Ascending aorta (tissue), 2 donors: ENCODE measurements at regions not wholly inside any gene's neighbourhood (a gene's known extent, or its start where the extent isn't known, plus 50 kb on each side); places are given as distances from the start of the nearest gene placed in this dataset.

Experiments used
- DNase-seq, 2 donors: peaks; one replicate each; pipeline ENCODE4 v3.0.0-alpha.2; 2019; ENCODE audit warnings: low spot score in 2 of 2
- H3K27ac ChIP-seq, 2 donors: fragments of 200-600 bp; sonication (generic); one replicate each; pipeline ENCODE4 v1.5.1; 2016 to 2017; ENCODE audit warnings: mild to moderate bottlenecking in 1 of 2
- H3K27me3 ChIP-seq: fragments of 200-600 bp; sonication (generic); one replicate; pipeline ENCODE4 v1.5.1; 2017
- H3K36me3 ChIP-seq, 2 donors: fragments of 200-600 bp; sonication (generic); one replicate each; pipeline ENCODE4 v1.5.1; 2016
- H3K4me1 ChIP-seq, 2 donors: fragments of 200-600 bp; sonication (generic); one replicate each; pipeline ENCODE4 v1.5.1; 2016 to 2017; ENCODE audit warnings: mild to moderate bottlenecking in 1 of 2
- H3K4me3 ChIP-seq, 2 donors: fragments of 200-600 bp; sonication (generic); one replicate each; pipeline ENCODE4 v1.5.1; 2016 to 2017; ENCODE audit warnings: mild to moderate bottlenecking in 1 of 2
- H3K9me3 ChIP-seq, 2 donors: fragments of 200-600 bp; sonication (generic); one replicate each; pipeline ENCODE4 v1.5.1; 2016
- CTCF ChIP-seq, 3 experiments: fragments of 200-600 bp in 2 of 3; fragments of 450-650 bp in 1 of 3; sonication (generic) in 2 of 3; IDR thresholded peaks; one replicate each; pipeline ENCODE4 v1.5.1; 2016 to 2019; ENCODE audit warnings: antibody characterized with exemption in 3 of 3, mild to moderate bottlenecking in 1 of 3, moderate library complexity in 1 of 3
- intact Hi-C: fragments of 100-400 bp; cut with DNase I; formaldehyde crosslinking; loops from one replicate; pipeline ENCODE4 v1.15.1; 2023

- H3K9me3 ChIP-seq: no peaks in the 10 kb centered on the region
- no peak overlapping the region for H3K4me3 ChIP-seq
- TF ChIP-seq CTCF (IDR thresholded peaks at IDR 0.05): no peak
- no peak overlapping the region for H3K27ac ChIP-seq
- H3K4me1 ChIP-seq: no peaks in the 10 kb centered on the region
- no peaks in the 10 kb centered on the region for H3K27me3 ChIP-seq
- no peaks in the 10 kb centered on the region for H3K36me3 ChIP-seq
- DNase-seq: no peak
- intact Hi-C loops: no loop called here
Measured at GRCh38 chr16:5549802-5550201, 452.2 kb upstream of the EEF2KMT start.

- TF ChIP-seq CTCF (IDR thresholded peaks at IDR 0.05): no peak
- no peaks in the 10 kb centered on the region for H3K4me1 ChIP-seq
- no peaks in the 10 kb centered on the region for H3K36me3 ChIP-seq
- H3K4me3 ChIP-seq: no peak overlapping the region
- DNase-seq: no peak
- no peaks in the 10 kb centered on the region for H3K9me3 ChIP-seq
- intact Hi-C loops: no loop called here
- H3K27me3 ChIP-seq: no peaks in the 10 kb centered on the region
- H3K27ac ChIP-seq: no peak overlapping the region
Measured at GRCh38 chr16:5541356-5541755, 443.8 kb upstream of the EEF2KMT start.

GRCh38 chr16:5537347-5537746 lies 439.8 kb upstream of the EEF2KMT start:
- TF ChIP-seq CTCF (IDR thresholded peaks at IDR 0.05): no peak
- H3K9me3 ChIP-seq: no peaks in the 10 kb centered on the region
- H3K4me3 ChIP-seq: no peak overlapping the region
- no peak for DNase-seq
- no peaks in the 10 kb centered on the region for H3K36me3 ChIP-seq
- no peak overlapping the region for H3K27ac ChIP-seq
- intact Hi-C loops: no loop called here
- H3K4me1 ChIP-seq: no peaks in the 10 kb centered on the region
- no peaks in the 10 kb centered on the region for H3K27me3 ChIP-seq

GRCh38 chr16:5533321-5533888 lies 435.8 kb upstream of the EEF2KMT start:
- Histone ChIP-seq H3K27ac (no peak overlapping the region), H3K9me3 (no peaks in the 10 kb centered on the region)

GRCh38 chr16:5527817-5528216 lies 430.2 kb upstream of the EEF2KMT start:
- intact Hi-C loops: no loop called here
- no peak for TF ChIP-seq CTCF (IDR thresholded peaks at IDR 0.05)
- Histone ChIP-seq H3K4me3 (no peak overlapping the region), H3K36me3 (no peaks in the 10 kb centered on the region), H3K4me1 (no peaks in the 10 kb centered on the region), H3K27me3 (no peaks in the 10 kb centered on the region), H3K27ac (no peak overlapping the region), H3K9me3 (peaks cover 0 to 3% of the 10 kb centered on the region in 2 donors)
- DNase-seq: no peak

More at GRCh38 chr16:5533321-5533888, 435.8 kb upstream of the EEF2KMT start:
- no peaks in the 10 kb centered on the region for H3K27me3 ChIP-seq
- H3K4me1 ChIP-seq: no peaks in the 10 kb centered on the region
- TF ChIP-seq CTCF (IDR thresholded peaks at IDR 0.05): no peak
- no peaks in the 10 kb centered on the region for H3K36me3 ChIP-seq
- no peak for DNase-seq
- no peak overlapping the region for H3K4me3 ChIP-seq
- intact Hi-C loops: no loop called here

GRCh38 chr16:5526826-5527225 lies 429.2 kb upstream of the EEF2KMT start:
- no peaks in the 10 kb centered on the region for H3K27me3 ChIP-seq
- no peaks in the 10 kb centered on the region for H3K4me1 ChIP-seq
- H3K27ac ChIP-seq: no peak overlapping the region
- no peak overlapping the region for H3K4me3 ChIP-seq
- no peaks in the 10 kb centered on the region for H3K36me3 ChIP-seq
- no peak for DNase-seq
- intact Hi-C loops: no loop called here
- no peak for TF ChIP-seq CTCF (IDR thresholded peaks at IDR 0.05)
- H3K9me3 ChIP-seq: peaks cover 0 to 3% of the 10 kb centered on the region in 2 donors
